HCT116 (cell line): ENCODE measurements at regions not wholly inside any gene's neighbourhood (a gene's known extent, or its start where the extent isn't known, plus 50 kb on each side); places are given as distances from the start of the nearest gene placed in this dataset.

ENCODE experiments used
- ATAC-seq: fragments of 200-7000 bp; cut with Tn5 transposase; 2 replicates; pipeline ENCODE4 v1.9.1; 2020; ENCODE audit warnings: mild to moderate bottlenecking, moderate library complexity
- BruUV-seq: library from RNA; stranded (reverse); fragments of 400-500 nt; replicated peaks from 2 replicates; lab custom pipeline; 2021; lab: Mats Ljungman, UMichigan
- CTCF ChIA-PET: fragments of 300-600 bp; sonication (Branson Sonifier 250); formaldehyde crosslinking; loops from one replicate; lab custom pipeline; 2021; ENCODE audit warnings: antibody characterized with exemption; lab: Charles Lee
- POLR2A ChIA-PET: fragments of 300-600, 350-600 bp; sonication (Branson Sonifier 250); formaldehyde crosslinking; loops from one replicate; lab custom pipeline; 2021; ENCODE audit warnings: antibody characterized with exemption; lab: Charles Lee
- RAD21 ChIA-PET, 2 experiments: fragments of 300-600 bp; sonication (Branson Sonifier 250); formaldehyde crosslinking; loops; one replicate each; lab custom pipeline; 2023; ENCODE audit warnings: low total read pairs in 2 of 2; ENCODE audit not compliant: uncharacterized antibody in 2 of 2, unreplicated experiment in 2 of 2, low non-redundant PET in 1 of 2; lab: Charles Lee
- DNase-seq: peaks from one replicate; pipeline ENCODE4 v3.0.0-alpha.2; 2010; ENCODE audit warnings: low read depth, low spot score
- H2AFZ ChIP-seq: fragments of 200-600 bp; shearing (Covaris generic), sonication (generic); 2 replicates; pipeline ENCODE4 v1.6.1; 2017; ENCODE audit warnings: low read depth, mixed run types, mixed read lengths, antibody characterized with exemption, low read length; ENCODE audit not compliant: poor library complexity, severe bottlenecking
- H3K27ac ChIP-seq: 2 replicates; pipeline ENCODE4 v1.5.1; 2012; ENCODE audit warnings: low read depth, low read length
- H3K27me3 ChIP-seq: fragments of 200-600 bp; sonication (generic); 2 replicates; pipeline ENCODE4 v1.6.1; 2016; ENCODE audit warnings: mixed run types, low read length, mixed read lengths; ENCODE audit not compliant: insufficient read depth
- H3K36me3 ChIP-seq, 2 experiments: fragments of 200-500 bp in 1 of 2; fragments of 200-600 bp in 1 of 2; sonication (Bioruptor generic) in 1 of 2; sonication (generic) in 1 of 2; 2 replicates each; pipeline versions ENCODE4 v1.5.1 to v1.6.1; 2014 to 2016; ENCODE audit warnings: low read length in 2 of 2, inconsistent platforms in 1 of 2, mixed read lengths in 1 of 2, mixed run types in 1 of 2; ENCODE audit not compliant: insufficient read depth in 2 of 2, control insufficient read depth in 1 of 2
- H3K4me1 ChIP-seq, 2 experiments: fragments of 200-600 bp in 1 of 2; sonication (generic) in 1 of 2; 2 replicates each; pipeline versions ENCODE4 v1.5.1 to v1.6.1; 2012 to 2017; ENCODE audit warnings: low read length in 2 of 2, inconsistent platforms in 1 of 2, mild to moderate bottlenecking in 1 of 2, mixed read lengths in 1 of 2, mixed run types in 1 of 2, moderate library complexity in 1 of 2; ENCODE audit not compliant: insufficient read depth in 2 of 2, control insufficient read depth in 1 of 2
- H3K4me2 ChIP-seq: fragments of 200-600 bp; sonication (generic); 2 replicates; pipeline ENCODE4 v1.6.1; 2017; ENCODE audit warnings: mixed run types, low read length, mixed read lengths
- H3K4me3 ChIP-seq, 2 experiments: fragments of 200-600 bp in 1 of 2; sonication (generic) in 1 of 2; replicated peaks in 1 of 2; 2 replicates each; pipeline ENCODE4 v1.5.1; 2011 to 2016; ENCODE audit warnings: low read length in 2 of 2, control low read depth in 1 of 2, low read depth in 1 of 2, mild to moderate bottlenecking in 1 of 2, mixed read lengths in 1 of 2, mixed run types in 1 of 2
- H3K79me2 ChIP-seq: fragments of 200-600 bp; sonication (generic); 2 replicates; pipeline ENCODE4 v1.6.1; 2017; ENCODE audit warnings: mild to moderate bottlenecking, mixed run types, low read length, moderate library complexity, mixed read lengths; ENCODE audit not compliant: insufficient read depth
- H3K9ac ChIP-seq: fragments of 200-600 bp; sonication (generic); 2 replicates; pipeline ENCODE4 v1.6.1; 2016; ENCODE audit warnings: low read length, mixed read lengths
- H3K9me2 ChIP-seq: fragments of 200-600 bp; sonication (generic), shearing (Covaris generic); 2 replicates; pipeline ENCODE4 v1.6.1; 2017; ENCODE audit warnings: mixed run types, mild to moderate bottlenecking, moderate library complexity; ENCODE audit not compliant: insufficient read depth
- H3K9me3 ChIP-seq, 2 experiments: fragments of 200-500 bp in 1 of 2; fragments of 200-600 bp in 1 of 2; sonication (Bioruptor generic) in 1 of 2; sonication (generic) in 1 of 2; 2 replicates each; pipeline ENCODE4 v1.6.1; 2014 to 2017; ENCODE audit warnings: low read length in 2 of 2, mixed read lengths in 2 of 2, inconsistent platforms in 1 of 2, low read depth in 1 of 2, mild to moderate bottlenecking in 1 of 2, mixed run types in 1 of 2, moderate library complexity in 1 of 2; ENCODE audit not compliant: control insufficient read depth in 1 of 2, insufficient read depth in 1 of 2
- H4K20me1 ChIP-seq: fragments of 200-600 bp; sonication (generic), shearing (Covaris generic); 2 replicates; pipeline ENCODE4 v1.6.1; 2017; ENCODE audit warnings: mixed run types, mild to moderate bottlenecking, moderate library complexity; ENCODE audit not compliant: insufficient read depth
- ATF3 ChIP-seq: IDR thresholded peaks from 2 replicates; pipeline ENCODE4 v1.6.1; 2012
- CBX3 ChIP-seq: IDR thresholded peaks from 2 replicates; pipeline ENCODE4 v1.6.1; 2012; ENCODE audit warnings: low read depth
- CEBPB ChIP-seq: IDR thresholded peaks from 2 replicates; pipeline ENCODE4 v1.6.1; 2012; ENCODE audit warnings: low read depth
- CTCF ChIP-seq, 3 experiments: fragments of 200-600 bp in 1 of 3; sonication (generic) in 1 of 3; IDR thresholded peaks in 2 of 3; conservative IDR thresholded peaks in 1 of 3; 2 replicates each; pipeline ENCODE4 v1.5.1; 2012 to 2017; ENCODE audit warnings: low read depth in 2 of 3, low read length in 2 of 3, antibody characterized with exemption in 1 of 3, borderline replicate concordance in 1 of 3, control low read depth in 1 of 3, mild to moderate bottlenecking in 1 of 3, mixed read lengths in 1 of 3, mixed run types in 1 of 3, moderate library complexity in 1 of 3; ENCODE audit not compliant: insufficient read depth in 1 of 3
- ELF1 ChIP-seq: IDR thresholded peaks from 2 replicates; pipeline ENCODE4 v1.6.1; 2012; ENCODE audit warnings: low read depth, borderline replicate concordance
- EZH2 ChIP-seq: fragments of 200-600 bp; sonication (generic); IDR thresholded peaks from 2 replicates; pipeline ENCODE4 v1.6.1; 2017; ENCODE audit warnings: antibody characterized with exemption, mixed run types
- EZH2phosphoT487 ChIP-seq: fragments of 200-600 bp; IDR thresholded peaks from 2 replicates; pipeline ENCODE4 v1.6.1; 2018; ENCODE audit warnings: antibody characterized with exemption, borderline replicate concordance
- FOSL1 ChIP-seq: IDR thresholded peaks from 2 replicates; pipeline ENCODE4 v1.6.1; 2012; ENCODE audit warnings: low read depth
- JUND ChIP-seq: IDR thresholded peaks from 2 replicates; pipeline ENCODE4 v1.6.1; 2012
- MAX ChIP-seq: IDR thresholded peaks from 2 replicates; pipeline ENCODE4 v1.6.1; 2012
- POLR2A ChIP-seq: IDR thresholded peaks from 2 replicates; pipeline ENCODE4 v1.7.0; 2011; ENCODE audit warnings: borderline replicate concordance; ENCODE audit not compliant: insufficient read depth, insufficient read length; ENCODE audit errors: extremely low read depth
- POLR2AphosphoS5 ChIP-seq: IDR thresholded peaks from 2 replicates; pipeline ENCODE4 v1.6.1; 2011; ENCODE audit warnings: mild to moderate bottlenecking, low read depth, low read length, moderate library complexity
- RAD21 ChIP-seq: IDR thresholded peaks from 2 replicates; pipeline ENCODE4 v1.6.1; 2012; ENCODE audit warnings: low read depth, mild to moderate bottlenecking
- REST ChIP-seq: IDR thresholded peaks from 2 replicates; pipeline ENCODE4 v1.6.1; 2012; ENCODE audit warnings: low read depth
- SIN3A ChIP-seq: IDR thresholded peaks from 2 replicates; pipeline ENCODE4 v1.6.1; 2012; ENCODE audit warnings: low read depth
- TCF7L2 ChIP-seq: IDR thresholded peaks from 2 replicates; pipeline ENCODE4 v1.7.0; 2011; ENCODE audit warnings: borderline replicate concordance, inconsistent platforms; ENCODE audit not compliant: insufficient read depth, insufficient read length; ENCODE audit errors: extremely low read depth
- YY1 ChIP-seq: IDR thresholded peaks from 2 replicates; pipeline ENCODE4 v1.6.1; 2011; ENCODE audit warnings: low read length, low read depth, moderate library complexity, mild to moderate bottlenecking; ENCODE audit not compliant: insufficient replicate concordance; ENCODE audit errors: extremely low read depth
- ZBTB33 ChIP-seq: IDR thresholded peaks from 2 replicates; pipeline ENCODE4 v1.6.1; 2011; ENCODE audit warnings: mild to moderate bottlenecking, low read length, moderate library complexity; ENCODE audit not compliant: insufficient replicate concordance; ENCODE audit errors: extremely low read depth
- ZFX ChIP-seq: fragments of 450-650 bp; IDR thresholded peaks from 2 replicates; pipeline ENCODE4 v1.6.1; 2017
- intact Hi-C: fragments of 100-400 bp; cut with micrococcal nuclease; formaldehyde crosslinking; loops from 2 replicates; pipeline ENCODE4 v1.10.0; 2022

- H3K27ac ChIP-seq = no peak overlapping the region
- intact Hi-C loops = no loop called here
- ATAC-seq = no peak
- no peak overlapping the region for H3K9ac ChIP-seq
- no peaks in the 10 kb centered on the region for H3K79me2 ChIP-seq
- TF ChIP-seq CEBPB (no peak), TCF7L2 (no peak), ZBTB33 (no peak), ZFX (no peak), ELF1 (no peak), REST (no peak), JUND (no peak), ATF3 (no peak), CTCF (IDR thresholded peaks at IDR 0.05 in 2 of 3, conservative IDR thresholded peaks at IDR 0.05 in 1 of 3; ENCODE audit: borderline replicate concordance in 1 of 3, insufficient read depth in 1 of 3, low read depth in 2 of 3, low read length in 2 of 3) (no peak), YY1 (no peak), EZH2phosphoT487 (no peak), POLR2AphosphoS5 (no peak), CBX3 (no peak), MAX (no peak), POLR2A (no peak), RAD21 (no peak), FOSL1 (no peak), EZH2 (no peak), SIN3A (no peak)
- no peaks in the 10 kb centered on the region for H3K9me3 ChIP-seq
- H3K4me1 ChIP-seq = no peaks in the 10 kb centered on the region
- ChIA-PET POLR2A (no interaction called here), CTCF (no interaction called here), RAD21 (no interaction called here)
- no peak overlapping the region for H3K4me2 ChIP-seq
- H3K9me2 ChIP-seq = no peaks in the 10 kb centered on the region
- DNase-seq = no peak
- no peak overlapping the region for H2AFZ ChIP-seq
- peaks cover 28% of the 10 kb centered on the region for H3K27me3 ChIP-seq
- BruUV-seq = no TSS peak
- no peaks in the 10 kb centered on the region for H3K36me3 ChIP-seq
- no peak overlapping the region for H3K4me3 ChIP-seq
- H4K20me1 ChIP-seq = no peaks in the 10 kb centered on the region
Measured at GRCh38 chr14:105881021-105881930, 354.9 kb downstream of the TMEM121 start.
